Frontal cortex (tissue), 3 donors: ENCODE measurements at regions not wholly inside any gene's neighbourhood (a gene's known extent, or its start where the extent isn't known, plus 50 kb on each side); places are given as distances from the start of the nearest gene placed in this dataset.
"Not testable (repeated sequence)": the region's sequence is repeated elsewhere in the genome, so short reads cannot be mapped to it uniquely, and the experiment has no call there.

Experiments
- DNase-seq, 2 donors: peaks; one replicate each; pipeline ENCODE4 v3.0.0; 2012; ENCODE audit warnings: low spot score in 2 of 2
- FAIRE-seq: peaks from 2 replicates; lab custom pipeline; 2012; peaks lifted over from hg19 to GRCh38; lab: Jason Lieb, UNC
- donor health status: control.
- donor health status: control.
- donor health status: control.

DNA sequence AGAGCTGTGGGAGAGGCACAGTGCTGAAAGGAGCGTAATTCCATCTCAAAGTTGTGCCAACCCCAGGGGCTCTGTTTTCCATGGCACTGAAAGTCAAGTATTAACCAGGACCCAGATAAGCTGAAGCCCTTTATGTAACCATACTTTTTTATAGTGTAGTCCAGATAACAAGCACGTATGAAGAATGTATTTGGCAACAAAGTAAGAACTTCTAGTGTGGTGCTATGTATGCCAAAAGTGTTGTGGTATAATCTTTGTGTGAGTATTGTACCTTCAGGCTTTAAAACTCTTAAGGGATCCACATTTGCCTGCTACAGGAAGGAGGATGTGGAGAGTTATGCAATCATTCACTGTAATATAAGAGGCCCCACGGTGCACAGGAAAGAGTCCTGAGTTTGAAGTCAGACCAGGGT is 129.4 kb downstream of the IBTK start:
- DNase-seq (no peak), FAIRE-seq (no peak)

DNA sequence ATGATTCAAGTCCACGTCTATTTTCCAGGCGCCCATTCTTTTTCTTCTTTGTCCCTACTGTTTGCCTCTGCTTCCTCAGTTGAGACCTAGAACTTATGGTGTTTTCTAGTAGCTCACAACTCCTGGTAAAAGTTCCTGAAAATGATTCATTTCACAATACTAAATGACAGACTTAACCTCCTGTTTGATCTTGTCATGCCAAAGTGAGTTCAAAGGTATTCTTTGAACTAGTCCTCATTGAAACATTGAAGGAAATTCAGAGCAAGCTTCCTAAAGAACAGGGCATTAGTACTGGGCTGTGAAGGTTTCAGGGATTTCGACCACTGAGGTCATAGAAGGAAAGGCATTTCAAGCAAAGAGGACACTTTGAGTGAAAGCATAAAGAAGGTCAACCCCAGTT is 132.8 kb downstream of the IBTK start:
- DNase-seq (no peak), FAIRE-seq (no peak)

DNA sequence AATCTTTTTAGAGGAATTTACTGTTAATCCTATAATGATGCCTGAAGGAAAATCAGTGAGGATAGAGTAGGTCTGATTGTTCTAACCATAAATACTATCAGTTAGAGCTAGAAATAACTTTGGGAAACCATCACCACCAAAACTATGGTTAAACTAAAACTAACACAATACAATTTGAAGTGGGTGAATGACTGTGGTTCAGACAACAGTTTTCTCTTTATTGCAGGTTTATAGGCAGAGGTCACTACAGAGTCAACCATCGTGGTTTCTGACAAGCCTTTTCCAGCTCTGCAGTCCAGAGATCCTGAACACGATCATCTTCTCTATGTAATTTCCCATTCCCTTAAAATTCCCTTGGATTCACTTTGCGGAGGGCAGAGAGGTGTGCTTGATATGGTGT is 134.3 kb downstream of the IBTK start:
- FAIRE-seq (no peak), DNase-seq (no peak)

DNA sequence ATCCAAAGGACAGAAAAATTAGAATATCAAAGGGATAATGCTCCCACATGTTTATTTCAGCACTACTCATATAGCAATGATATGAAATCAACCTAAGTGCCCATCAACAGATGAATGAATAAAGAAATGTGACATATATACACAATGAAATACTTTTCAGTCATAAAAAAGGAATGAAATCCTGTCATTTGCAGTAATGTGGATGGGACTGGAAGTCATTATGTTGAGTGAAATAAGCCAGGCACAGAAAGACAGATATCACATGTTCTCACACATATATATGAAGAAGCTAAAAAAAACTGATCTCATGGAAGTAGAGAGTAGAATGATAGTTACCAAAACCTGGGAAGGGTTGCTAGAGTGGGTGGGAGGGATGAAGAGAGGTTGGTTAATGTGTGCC is 135.7 kb downstream of the IBTK start:
- DNase-seq = no peak
- FAIRE-seq = no peak

DNA sequence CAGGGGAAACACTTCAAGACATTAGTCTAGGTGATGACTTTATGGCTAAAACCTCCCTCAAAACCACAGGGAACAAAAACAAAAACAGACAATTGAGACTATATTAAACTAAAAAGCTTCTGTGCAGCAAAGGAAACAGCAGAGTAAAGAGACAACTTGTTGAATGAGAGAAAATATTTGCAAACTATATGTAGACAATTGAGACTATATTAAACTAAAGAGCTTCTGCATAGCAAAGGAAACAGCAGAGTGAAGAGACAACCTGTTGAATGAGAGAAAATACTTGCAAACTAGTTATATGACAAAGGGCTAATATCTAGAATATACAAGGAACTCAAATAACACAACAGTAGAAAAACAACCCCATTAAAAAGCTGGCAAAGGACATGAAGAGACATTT is 136.4 kb downstream of the IBTK start:
- FAIRE-seq = no peak
- no peak for DNase-seq

DNA sequence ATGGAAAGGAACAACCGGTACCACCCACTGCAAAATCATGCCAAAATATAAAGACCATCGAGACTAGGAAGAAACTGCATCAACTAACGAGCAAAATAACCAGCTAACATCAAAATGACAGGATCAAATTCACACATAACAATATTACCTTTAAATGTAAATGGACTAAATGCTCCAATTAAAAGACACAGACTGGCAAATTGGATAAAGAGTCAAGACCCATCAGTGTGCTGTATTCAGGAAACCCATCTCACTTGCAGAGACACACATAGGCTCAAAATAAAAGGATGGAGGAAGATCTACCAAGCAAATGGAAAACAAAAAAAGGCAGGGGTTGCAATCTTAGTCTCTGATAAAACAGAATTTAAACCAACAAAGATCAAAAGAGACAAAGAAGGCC is 144.4 kb downstream of the IBTK start:
- FAIRE-seq, DNase-seq: not testable (repeated sequence)

DNA sequence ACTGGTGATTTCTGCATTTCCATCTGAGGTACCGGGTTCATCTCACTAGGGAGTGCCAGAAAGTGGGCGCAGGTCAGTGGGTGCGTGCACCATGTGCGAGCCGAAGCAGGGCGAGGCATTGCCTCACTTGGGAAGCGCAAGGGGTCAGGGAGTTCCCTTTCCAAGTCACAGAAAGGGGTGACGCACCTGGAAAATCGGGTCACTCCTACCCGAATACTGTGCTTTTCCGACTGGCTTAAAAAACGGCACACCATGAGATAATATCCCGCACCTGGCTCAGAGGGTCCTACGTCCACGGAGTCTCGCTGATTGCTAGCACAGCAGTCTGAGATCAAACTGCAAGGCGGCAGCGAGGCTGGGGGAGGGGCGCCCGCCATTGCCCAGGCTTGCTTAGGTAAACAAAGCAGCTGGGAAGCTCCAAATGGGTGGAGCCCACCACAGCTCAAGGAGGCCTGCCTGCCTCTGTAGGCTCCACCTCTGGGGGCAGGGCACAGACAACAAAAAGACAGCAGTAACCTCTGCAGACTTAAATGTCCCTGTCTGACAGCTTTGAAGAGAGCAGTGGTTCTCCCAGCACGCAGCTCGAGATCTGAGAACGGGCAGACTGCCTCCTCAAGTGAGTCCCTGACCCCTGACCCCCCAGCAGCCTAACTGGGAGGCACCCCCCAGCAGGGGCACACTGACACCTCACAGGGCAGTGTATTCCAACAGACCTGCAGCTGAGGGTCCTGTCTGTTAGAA is 146.0 kb downstream of the IBTK start:
- not testable (repeated sequence) for FAIRE-seq, DNase-seq

DNA sequence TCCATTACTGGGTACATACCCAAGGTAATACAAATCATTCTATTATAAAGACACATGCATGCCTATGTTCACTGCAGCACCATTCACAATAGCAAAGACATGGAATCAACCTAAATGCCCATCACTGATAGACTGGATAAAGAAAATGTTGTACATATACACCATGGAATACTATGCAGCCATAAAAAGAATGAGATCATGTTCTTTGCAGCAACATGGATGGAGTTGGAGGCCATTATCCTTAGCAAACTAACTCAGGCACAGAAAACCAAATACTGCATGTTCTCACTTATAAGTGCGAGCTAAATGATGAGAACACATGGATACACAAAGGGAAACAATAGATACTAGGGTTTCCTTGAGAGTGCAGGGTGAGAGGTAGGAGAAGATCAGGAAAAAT is 146.8 kb downstream of the IBTK start:
- not testable (repeated sequence) for FAIRE-seq, DNase-seq

DNA sequence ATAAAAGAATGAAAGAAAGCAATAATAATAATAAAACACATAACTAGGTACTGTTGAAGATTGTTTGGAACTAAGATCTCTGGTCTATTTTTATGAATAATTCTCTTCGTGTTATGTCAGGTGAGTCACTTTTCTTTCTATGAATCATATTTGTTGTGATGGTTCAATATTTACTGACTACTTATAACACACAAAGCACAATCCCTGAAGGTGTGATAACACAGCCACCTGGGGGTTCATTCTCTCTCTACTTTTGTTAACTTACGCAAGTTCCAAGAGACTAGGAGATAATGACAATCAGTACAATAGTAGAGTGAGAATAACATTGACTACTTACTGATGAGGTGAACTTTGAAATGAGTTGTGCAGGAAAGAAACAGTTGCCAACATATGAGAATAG is 149.9 kb downstream of the IBTK start:
- DNase-seq (no peak), FAIRE-seq (no peak)

DNA sequence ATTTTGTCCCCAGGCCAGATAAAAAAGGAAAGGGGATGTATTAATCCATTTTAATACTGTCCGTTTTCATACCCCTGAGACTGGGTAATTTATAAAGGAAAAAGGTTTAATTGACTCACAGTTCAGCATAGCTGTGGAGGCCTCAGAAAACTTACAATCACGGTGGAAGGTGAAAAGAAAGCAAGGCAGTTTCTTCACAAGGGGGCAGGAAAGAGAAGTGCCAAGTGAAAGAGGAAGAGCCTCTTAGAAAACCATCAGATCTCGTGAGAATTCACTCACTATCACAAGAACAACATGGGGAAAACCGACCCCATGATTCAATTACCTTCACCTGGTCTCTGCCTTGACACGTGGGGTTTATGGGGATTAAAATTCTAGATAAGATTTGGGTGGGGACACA is 152.5 kb downstream of the IBTK start:
- FAIRE-seq = no peak
- DNase-seq = no peak

DNA sequence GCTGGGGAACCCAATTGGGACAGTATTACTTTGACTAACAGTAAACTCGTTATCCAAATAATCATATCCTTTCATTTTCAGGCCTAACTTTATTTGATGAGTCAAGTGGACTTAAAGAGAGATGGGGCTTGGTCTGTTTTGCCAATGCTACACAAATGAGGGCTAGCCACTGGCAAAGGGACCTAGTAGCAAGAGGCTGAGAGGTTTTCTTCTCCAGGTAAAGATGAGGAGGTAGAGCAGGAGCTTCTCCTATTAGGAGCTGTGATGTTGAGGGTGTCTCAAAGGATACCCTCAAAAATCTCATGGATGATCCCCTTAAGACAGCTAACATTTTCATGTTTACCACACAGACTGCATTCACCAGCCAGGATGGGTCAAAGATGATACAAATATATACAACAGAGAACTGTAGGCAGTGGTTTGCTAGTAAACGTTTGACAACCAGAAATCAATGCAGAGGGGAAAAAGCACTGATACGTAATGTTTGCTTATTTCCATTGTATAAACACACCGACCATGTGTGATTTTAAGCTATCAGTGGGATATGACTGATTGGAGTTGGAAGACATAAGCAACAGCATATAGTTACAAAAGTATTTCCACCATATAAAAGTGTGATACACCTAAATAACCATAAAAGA is 153.3 kb downstream of the IBTK start:
- FAIRE-seq = no peak
- DNase-seq = no peak

DNA sequence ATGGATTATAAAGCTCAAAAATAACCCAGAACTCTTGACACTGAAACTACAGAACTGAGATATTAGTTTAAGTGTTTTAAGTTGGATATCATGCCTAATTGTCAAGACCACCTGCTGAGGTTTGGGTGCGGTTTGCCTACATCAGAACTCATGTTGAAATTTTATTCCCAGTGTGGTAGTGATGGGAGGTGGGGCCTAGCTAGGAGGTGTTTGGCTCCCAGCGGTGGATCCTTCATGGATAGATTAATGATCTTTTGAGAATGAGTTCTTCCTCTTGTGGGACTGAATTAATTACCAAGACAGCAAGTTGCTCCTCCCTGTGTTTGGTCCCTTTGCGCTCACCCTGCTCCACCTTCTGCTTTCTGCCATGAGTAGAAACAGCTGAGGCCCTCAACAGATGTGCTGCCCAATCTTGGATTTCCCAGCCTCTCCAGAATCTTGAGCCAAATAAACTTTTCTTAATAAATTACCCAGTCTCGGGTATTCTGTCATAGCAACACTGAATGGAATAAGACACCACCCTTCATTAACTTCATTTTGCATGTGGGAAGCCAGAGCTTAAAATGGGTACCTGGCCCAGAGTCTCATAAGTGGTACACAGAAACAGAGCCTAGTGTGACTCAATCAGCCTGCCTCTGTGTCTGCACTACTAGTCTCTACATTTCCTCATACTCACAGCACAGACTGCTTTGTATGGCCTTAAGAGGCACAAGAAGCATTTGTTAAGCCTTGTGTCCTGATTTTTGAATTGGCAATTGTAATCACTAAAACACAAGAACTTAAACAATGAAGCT is 158.4 kb downstream of the IBTK start:
- DNase-seq (no peak), FAIRE-seq (no peak)

DNA sequence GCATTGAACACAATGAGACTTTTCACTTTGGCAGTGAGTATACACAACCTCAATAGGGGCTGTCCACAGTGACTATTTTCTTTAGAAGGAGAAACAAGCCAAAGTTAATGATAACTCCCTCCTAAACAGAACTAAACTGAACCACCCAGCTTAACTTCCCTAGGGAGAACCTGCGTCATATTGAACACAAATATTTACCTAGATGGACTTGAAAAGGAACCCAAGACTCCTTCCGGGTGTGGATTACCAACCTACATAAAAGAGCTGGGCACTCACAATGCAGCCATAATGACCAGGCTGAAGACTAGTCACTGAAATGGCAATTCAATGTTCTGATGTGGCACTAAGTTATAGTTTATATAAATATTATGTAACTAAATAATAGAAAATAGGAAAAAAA is 160.6 kb downstream of the IBTK start:
- no peak for FAIRE-seq

DNA sequence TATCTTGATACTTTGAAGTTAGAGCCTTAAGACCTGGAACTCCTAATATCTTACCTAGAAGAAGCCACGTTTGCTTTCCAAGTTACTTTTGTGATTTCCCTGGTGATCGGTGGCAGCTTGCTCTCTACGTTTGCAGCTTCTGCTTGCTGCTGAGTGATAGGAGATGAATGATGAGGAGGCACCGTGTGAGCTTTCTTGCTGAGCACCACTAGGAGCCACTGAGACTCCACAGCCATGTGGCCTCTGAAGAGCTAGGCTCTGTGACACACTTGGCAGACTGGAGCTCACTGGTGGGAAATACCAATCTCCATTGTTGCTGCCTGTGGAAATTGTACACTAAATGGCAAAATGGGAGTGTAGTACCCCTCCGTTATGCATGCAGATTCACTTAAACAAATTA is 161.8 kb downstream of the IBTK start:
- no peak for DNase-seq

More for the DNA sequence above, 160.6 kb downstream of the IBTK start:
- no peak for DNase-seq

DNA sequence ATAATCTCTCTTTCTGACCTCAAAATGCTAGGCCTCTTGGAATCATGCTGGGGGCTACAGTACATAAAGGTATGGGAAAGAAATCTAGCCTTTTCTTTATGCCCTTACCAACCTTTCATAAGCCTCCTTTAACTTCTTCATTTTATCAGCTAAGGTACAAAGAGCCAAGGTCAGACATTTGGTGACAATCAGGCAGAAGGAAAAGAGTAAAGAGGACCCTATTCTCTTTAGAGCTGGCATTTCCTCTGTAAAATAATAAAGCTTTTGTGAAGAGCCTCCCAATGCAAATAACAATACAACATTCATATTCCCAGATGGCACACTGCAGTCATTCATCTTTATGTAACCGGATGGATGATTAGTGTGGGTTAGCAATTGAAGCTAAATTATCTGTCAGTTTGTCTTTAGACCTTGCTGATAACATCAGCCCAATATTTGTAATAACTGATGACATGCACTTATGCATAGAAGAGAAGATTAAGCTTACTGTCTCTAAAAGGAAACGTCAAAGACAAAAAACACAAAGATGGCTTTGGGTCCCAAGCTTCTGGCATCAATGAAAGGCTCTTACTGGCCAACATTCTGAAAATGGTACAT is 163.1 kb downstream of the IBTK start:
- DNase-seq = no peak
- FAIRE-seq = no peak

More for the DNA sequence above, 161.8 kb downstream of the IBTK start:
- FAIRE-seq = no peak

DNA sequence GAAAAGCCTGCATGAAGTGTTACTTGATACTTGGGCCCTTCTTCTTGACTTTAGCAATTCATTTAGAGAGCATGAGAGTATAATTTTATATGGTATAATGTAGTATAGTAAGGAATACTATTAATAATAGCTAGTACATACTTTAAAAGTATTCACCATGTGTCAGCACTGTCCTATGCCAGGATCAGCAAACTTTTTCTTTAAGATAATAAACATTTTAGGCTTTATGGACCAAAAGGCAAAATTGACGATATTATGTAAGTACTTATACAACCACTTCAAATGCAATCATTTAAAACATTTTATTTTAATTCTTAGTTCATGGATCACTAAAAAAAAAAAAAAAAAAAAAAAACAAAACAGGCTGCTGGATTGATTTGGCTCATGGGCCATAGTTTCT is 163.9 kb downstream of the IBTK start:
- FAIRE-seq = no peak
- DNase-seq = no peak

DNA sequence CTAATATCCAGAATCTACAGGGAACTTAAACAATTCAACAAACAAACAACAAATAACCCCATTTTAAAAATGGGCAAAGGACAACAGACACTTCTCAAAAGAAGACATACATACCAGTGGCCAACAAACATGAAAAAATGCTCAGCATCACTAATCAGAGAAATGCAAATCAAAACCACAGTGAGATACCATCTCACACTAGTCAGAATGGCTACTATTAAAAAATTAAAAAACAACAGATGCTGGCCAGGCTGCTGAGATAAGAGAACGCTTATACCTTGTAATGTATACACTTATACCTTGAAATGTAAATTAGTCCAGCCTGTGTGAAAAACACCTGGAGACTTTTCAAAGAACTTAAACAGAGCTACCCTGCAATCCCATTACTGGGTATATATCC is 166.8 kb downstream of the IBTK start:
- FAIRE-seq (no peak), DNase-seq (no peak)

DNA sequence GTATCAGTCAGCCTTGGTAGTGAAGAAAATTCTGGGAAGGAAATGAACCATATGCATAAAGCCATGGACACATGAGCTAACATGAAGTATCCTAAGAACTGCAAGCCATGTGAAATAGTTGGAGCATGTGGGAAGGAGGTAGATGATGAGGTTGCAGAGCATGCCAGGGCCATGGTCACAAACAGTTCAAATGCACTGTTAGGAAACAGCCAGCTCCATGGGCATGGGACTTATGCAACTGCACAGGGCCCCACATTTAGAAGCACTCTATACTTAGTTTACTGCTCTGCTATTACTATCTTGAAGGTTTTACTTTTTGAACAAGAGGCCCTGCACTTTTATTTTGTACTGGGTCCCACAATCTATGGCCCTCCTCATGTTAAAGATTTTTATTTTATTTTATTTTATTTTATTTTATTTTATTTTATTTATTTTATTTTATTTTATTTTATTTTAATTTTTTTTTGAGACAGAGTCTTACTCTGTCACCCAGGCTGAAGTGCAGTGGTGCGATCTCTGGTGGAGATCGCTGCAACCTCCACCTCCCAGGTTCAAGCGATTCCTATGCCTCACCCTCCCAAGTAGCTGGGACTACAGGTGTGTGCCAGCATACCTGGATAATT is 169.1 kb downstream of the IBTK start:
- DNase-seq (no peak), FAIRE-seq (no peak)

DNA sequence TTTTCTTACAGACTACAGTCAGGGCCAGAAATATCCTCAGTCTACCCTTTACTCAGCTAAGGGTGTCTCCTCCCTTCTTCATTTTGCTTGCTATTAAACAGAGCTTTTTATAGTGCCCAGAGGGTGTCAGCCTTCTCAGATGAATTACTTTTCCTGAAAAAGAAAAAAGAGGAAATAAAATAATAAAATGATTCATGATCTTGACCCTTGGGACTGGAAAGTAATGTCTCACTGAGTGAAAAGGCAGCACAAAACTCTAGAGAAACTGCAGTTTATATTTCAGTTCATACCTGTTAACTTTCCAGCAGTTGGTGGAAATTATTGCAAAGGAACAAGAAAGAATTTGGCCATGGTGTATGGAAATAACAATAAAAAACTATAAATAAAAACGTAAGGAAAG is 170.6 kb downstream of the IBTK start:
- no peak for DNase-seq
- no peak for FAIRE-seq

DNA sequence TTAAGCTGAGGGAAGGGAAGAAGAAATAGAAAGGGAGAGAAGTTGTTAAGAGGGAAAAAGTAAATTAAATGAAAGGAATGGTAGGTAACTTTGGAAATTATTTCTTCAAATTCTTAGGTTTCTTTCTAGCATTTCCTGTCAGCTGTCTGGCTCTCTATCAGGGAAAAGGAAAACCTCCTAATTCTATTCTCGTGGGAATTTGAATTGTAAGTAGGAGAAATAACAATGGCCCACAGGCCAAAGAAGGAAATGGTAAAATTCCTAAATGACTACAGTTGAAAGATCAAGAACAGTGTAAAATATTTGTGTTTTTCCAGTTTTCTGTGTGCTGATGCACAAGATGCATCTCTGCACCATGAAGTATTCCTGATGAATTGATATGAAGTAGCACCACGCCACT is 173.0 kb downstream of the IBTK start:
- DNase-seq = no peak
- no peak for FAIRE-seq
